GM18505 (cell line): ENCODE measurements at regions not wholly inside any gene's neighbourhood (a gene's known extent, or its start where the extent isn't known, plus 50 kb on each side); places are given as distances from the start of the nearest gene placed in this dataset.
"Not testable (repeated sequence)": the region's sequence is repeated elsewhere in the genome, so short reads cannot be mapped to it uniquely, and the experiment has no call there.

Experiments used
- ATAC-seq: cut with Tn5 transposase; IDR thresholded peaks from one replicate; pipeline ENCODE4 v1.9.1; 2021; ENCODE audit not compliant: unreplicated experiment
- POLR2A ChIP-seq: IDR thresholded peaks from 4 replicates; pipeline ENCODE4 v1.6.1; 2011; ENCODE audit warnings: borderline replicate concordance; ENCODE audit not compliant: insufficient read depth, insufficient read length; ENCODE audit errors: extremely low read depth

DNA sequence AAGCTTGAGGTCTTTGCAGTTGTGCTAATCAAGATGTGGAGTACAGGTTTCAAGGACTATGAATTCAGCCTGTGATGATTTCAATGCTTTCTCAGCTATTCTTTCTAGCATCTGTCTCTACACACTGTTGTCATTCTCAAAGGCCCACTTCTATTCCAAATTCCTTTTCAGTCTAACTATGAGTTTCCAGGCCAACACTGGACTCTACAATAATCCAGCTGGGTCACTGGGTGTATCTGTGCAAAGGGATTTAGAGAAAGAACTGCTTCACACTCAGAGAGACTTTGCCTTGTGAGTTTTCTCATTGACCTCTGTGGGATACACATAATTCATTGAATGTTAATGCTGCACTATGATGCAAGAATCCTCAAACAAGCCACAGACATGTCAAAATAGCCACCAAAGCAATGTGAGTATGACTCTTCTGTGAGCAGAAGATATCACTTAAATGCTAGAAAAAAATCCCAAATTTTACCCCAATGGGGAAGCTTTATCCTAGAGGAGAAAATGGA is 171.8 kb upstream of the CLNK start:
- TF ChIP-seq POLR2A: no peak
- no peak for ATAC-seq

DNA sequence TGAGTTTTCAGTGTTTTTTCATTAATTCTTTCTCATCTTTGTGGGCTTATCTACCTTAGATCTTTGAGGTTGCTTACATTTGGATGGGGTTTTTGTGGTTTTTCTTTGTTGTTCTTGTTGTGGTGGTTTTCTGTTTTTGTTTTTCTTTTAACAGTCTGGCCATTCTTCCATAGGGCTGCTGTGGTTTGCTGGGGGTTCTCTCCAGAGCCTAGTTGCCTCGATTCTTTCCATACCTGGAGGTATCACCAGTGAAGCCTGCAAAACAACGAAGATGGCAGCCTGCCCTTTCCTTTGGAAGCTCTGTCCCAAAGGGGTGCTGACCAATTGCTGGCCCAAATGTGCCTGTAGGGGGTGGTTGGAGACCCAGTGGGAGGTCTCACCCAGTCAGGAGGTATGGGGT is 168.6 kb upstream of the CLNK start:
- no peak for TF ChIP-seq POLR2A
- ATAC-seq: no peak

- no peak for ATAC-seq
- TF ChIP-seq POLR2A: no peak
Measured at GRCh38 chr4:10841697-10842096, 157.1 kb upstream of the CLNK start.

DNA sequence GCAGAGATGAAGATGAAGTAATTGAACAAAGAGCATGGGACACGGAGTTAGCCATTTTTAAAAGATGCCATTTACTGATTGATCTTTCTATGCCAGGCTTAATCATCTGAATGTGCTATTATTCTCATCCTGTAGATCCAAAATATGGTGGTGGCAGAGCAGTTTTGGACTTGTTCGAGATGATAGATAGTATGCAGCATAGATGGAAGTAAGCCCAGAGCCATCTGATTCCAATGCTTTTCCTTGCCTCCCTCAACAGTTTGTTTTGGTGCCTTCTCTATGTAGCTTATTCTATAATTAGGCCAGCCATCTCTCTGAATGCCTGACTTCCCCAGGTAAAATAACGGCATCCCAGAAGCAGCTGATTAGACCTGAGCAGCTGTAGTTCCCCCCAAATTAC is 152.6 kb upstream of the CLNK start:
- TF ChIP-seq POLR2A: no peak
- no peak for ATAC-seq

DNA sequence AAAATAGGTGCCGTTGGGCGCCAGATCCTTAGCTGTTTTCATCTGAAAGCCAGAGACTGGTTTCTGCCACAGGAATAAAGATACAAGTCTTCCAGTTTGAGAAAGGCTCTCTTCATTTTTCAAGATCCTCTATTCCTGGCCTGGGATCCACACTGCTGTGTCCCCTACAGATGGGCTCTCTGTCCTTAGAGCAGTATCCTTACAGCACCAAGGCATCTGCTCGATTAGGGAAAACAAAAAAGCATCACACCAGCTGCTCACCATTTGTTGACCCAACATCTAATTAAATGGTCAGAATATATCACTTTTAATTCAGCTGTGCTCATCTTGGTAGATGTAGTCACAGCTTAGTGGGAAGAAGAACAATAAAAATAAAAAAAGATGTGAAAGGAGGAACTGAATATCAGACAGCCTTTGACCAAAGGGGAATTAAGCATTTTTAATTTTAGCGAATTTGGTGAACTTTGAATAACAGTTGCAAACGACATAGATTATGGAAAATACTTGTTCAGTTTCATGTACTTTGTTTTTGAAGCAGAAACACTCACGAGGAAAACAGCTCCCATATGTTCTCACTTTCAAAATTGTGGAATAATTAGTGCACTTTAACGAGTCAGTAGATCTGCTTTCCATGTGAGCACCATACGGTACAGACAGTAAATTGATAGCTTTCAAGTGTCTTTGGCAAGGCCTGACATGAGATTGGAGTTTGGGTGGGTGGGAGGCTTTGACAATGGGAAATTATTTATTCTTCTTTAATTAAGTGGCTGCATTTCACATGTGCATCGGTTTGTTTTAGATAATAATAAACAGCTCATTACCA is 148.4 kb upstream of the CLNK start:
- ATAC-seq: no peak
- no peak for TF ChIP-seq POLR2A

DNA sequence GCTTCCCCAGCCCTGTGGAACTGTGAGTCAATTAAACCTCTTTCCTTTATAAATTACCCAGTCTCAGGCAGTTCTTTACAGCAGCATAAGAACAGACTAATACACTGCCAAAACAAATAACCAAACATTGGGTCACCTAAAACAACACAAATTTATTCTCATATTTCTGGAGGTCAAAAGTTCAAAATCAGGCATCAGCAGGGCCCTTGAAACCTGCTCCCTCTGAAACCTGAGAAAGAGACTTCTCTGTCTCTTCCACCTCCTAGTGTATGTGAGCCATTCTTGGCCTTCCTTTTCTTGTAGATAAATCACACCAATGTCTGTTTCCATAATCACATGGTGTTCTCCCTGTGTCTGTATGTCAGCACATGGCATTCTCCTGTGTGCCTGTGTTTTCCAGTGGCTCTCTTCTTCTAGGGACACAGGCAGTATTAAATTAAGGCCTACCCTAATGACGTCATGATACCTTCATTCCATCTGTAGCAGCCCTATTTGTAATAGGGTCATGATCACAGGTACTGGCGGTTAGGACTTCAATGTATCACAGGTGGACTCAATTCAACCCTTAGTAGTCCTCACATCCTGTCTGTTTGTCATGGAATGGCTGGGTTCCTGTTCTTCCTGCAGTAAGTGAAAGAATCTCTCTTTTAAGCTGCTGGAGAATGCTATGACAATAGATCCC is 147.3 kb upstream of the CLNK start:
- ATAC-seq: no peak
- no peak for TF ChIP-seq POLR2A

DNA sequence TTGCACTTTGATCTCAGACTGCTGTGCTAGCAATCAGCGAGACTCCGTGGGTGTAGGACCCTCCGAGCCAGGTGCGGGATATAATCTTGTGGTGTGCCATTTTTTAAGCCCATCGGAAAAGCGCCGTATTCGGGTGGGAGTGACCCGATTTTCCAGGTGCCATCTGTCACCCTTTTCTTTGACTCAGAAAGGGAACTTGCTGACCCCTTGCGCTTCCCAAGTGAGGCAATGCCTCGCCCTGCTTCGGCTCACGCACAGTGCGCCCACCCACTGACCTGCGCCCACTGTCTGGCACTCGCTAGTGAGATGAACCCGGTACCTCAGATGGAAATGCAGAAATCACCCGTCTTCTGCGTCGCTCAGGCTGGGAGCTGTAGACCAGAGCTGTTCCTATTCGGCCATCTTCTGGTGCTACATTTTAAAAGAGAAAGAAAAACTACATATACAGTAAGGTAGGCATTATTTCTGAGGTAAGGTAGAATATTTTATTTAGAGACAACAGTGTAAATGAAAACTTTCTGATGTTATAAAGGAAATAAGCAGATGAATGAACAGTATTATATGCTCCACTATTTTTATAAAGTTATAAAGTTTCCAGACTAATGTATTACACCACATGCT is 144.5 kb upstream of the CLNK start:
- not testable (repeated sequence) for ATAC-seq

GRCh38 chr4:10821826-10822225 is 137.3 kb upstream of the CLNK start:
- no peak for TF ChIP-seq POLR2A
- ATAC-seq: no peak

GRCh38 chr4:10816571-10816970 is 132.0 kb upstream of the CLNK start:
- no peak for ATAC-seq
- TF ChIP-seq POLR2A: no peak

DNA sequence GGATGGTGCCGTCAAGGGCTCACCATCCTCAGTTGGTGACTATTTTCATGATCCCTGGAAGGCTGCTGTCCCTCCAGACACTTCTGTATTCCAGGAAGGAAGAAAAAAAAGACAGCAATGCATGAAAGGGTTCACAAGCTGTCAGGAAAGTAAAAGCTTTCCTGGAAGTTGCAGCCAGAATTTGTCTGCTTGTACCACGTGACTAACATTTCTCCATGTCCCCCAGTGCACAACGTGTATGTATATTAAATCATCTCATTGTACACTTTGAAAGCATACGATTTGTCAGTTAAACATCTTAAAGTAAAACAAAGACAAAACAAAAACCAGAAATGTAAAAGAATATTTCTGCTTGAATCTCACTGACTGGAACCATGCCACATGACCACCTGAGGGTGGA is 127.4 kb upstream of the CLNK start:
- no peak for ATAC-seq
- TF ChIP-seq POLR2A: no peak

- TF ChIP-seq POLR2A: no peak
Measured at GRCh38 chr4:10810411-10810810, 125.8 kb upstream of the CLNK start.

DNA sequence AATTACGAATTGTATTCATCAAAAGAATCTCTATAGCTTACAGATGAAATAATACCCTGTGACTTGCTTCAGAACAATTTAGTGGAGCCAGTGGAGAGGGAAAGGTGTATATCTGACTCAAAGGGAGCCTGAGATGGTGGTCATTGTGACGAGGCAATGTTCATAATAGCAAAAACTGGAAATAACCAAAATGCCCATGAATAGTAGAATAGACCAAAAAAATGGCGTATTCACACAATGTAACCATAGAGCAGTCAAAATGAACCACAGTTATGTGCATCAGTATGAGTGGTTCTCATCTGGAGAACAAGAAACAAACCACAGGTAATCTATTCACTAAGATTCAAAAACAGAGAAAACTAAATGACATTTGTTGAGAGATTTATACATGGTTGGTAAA is 125.3 kb upstream of the CLNK start:
- ATAC-seq: no peak

More at GRCh38 chr4:10810411-10810810, 125.8 kb upstream of the CLNK start:
- ATAC-seq: no peak

GRCh38 chr4:10808591-10808990 is 124.0 kb upstream of the CLNK start:
- no peak for ATAC-seq
- no peak for TF ChIP-seq POLR2A

More for the DNA sequence above, 125.3 kb upstream of the CLNK start:
- no peak for TF ChIP-seq POLR2A
